ENCODE measurements at regions not wholly inside any gene's neighbourhood (a gene's known extent, or its start where the extent isn't known, plus 50 kb on each side); places are given as distances from the start of the nearest gene placed in this dataset.

DNA sequence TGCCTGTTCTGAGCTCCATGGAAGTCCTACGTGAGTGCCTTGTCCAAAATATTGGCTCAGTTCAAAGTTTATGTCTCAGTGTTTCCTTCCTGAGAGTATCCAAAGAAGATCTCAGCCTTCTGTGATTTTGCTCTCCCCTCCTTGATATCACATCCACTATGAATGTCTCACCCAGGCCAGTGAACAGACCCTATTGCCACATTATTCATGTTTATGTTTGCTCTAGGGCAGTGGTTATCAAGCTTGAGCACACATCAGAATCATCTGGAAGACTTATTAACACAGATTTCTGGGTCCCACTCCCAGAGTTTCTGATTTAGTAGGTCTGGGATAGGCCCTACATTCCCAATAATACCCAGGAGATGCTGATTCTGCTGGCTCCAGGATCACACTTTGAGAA is 145.0 kb upstream of the FGGY start:
- no peaks in the 10 kb centered on the region for H3K27me3 Mint-ChIP-seq
- peaks cover 10% of the 10 kb centered on the region for H3K4me1 Mint-ChIP-seq
- ATAC-seq (replicated peaks; ENCODE audit: extremely low read depth, poor library complexity, severe bottlenecking), result no peak
- H3K9me3 Mint-ChIP-seq, result no peaks in the 10 kb centered on the region
- no peaks in the 10 kb centered on the region for H3K36me3 Mint-ChIP-seq (ENCODE audit: insufficient read depth)
- H3K4me3 Mint-ChIP-seq, result no peak overlapping the region
- H3K27ac Mint-ChIP-seq (ENCODE audit: low read depth), result no peak overlapping the region
- no peak for DNase-seq (ENCODE audit: low spot score in 2 of 2)

DNA sequence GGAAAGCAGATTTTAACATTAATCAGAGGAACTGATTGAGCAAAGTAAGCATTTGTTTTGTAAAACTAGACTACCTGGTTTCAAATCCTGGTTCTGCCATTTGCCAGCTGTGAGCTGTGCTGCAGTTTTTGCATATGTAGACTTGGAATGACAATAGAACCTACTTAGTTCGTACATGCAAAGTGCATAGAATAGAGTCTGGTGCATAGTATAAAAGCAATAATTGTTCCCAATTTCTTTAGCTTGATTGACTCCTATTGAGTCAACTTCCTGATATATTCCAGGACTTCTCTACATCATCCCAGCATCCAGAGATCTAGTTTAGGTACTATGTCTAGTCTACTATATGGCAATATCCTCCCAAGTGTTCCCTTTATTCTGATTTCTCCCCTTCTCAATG is 144.4 kb upstream of the FGGY start:
- no peaks in the 10 kb centered on the region for H3K36me3 Mint-ChIP-seq (ENCODE audit: insufficient read depth)
- no peaks in the 10 kb centered on the region for H3K9me3 Mint-ChIP-seq
- DNase-seq (ENCODE audit: low spot score in 2 of 2) (no peak), ATAC-seq (replicated peaks; ENCODE audit: extremely low read depth, poor library complexity, severe bottlenecking) (no peak)
- H3K27me3 Mint-ChIP-seq, result no peaks in the 10 kb centered on the region
- no peak overlapping the region for H3K4me3 Mint-ChIP-seq
- no peak overlapping the region for H3K27ac Mint-ChIP-seq (ENCODE audit: low read depth)
- H3K4me1 Mint-ChIP-seq, result peaks cover 10% of the 10 kb centered on the region

DNA sequence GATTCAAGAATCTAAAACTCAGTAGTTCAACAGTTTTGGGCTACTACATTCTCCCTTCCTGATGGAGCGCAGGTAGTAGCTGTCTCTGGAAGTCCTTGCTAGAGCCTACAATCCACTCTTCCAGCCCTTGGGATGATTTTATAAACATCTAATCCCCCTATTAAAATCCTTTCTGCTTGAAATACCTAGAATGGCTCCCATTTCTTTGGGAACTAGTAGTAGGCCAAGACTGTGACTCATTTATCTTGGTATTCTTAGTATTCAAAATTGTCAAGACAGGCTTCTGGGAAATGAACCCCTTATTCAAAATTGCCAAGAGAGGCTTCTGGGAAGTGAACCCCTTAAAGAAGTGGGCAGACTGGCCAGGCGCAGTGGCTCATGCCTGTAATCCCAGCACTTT is 142.5 kb upstream of the FGGY start:
- H3K27me3 Mint-ChIP-seq, result no peaks in the 10 kb centered on the region
- peaks cover 10% of the 10 kb centered on the region for H3K4me1 Mint-ChIP-seq
- no peaks in the 10 kb centered on the region for H3K9me3 Mint-ChIP-seq
- ATAC-seq (replicated peaks; ENCODE audit: extremely low read depth, poor library complexity, severe bottlenecking), result no peak
- H3K27ac Mint-ChIP-seq (ENCODE audit: low read depth), result no peak overlapping the region
- H3K4me3 Mint-ChIP-seq, result no peak overlapping the region
- H3K36me3 Mint-ChIP-seq (ENCODE audit: insufficient read depth), result no peaks in the 10 kb centered on the region
- DNase-seq (ENCODE audit: low spot score in 2 of 2), result no peak

DNA sequence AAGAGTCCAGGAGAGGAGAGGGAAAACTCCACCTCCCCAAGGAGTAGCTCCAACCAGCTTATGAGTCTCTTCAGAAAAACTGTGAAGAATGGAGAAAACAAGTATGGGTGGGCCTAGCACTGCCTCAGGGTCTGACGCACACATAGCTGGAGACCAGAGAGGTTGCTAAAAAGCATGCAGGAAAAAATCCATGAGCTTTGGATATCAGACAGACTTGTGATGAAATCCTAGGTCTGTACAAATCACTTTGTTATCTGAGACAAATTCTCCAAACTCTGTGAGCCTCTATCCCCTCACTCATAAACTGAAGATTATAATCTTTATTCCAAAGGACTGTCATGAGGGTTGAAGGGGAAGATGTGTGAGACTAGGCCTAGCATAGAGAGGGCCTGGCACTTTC is 141.5 kb upstream of the FGGY start:
- Mint-ChIP-seq H3K27ac (ENCODE audit: low read depth) (no peak overlapping the region), H3K4me3 (no peak overlapping the region), H3K36me3 (ENCODE audit: insufficient read depth) (no peaks in the 10 kb centered on the region), H3K27me3 (no peaks in the 10 kb centered on the region), H3K4me1 (peaks cover 8% of the 10 kb centered on the region), H3K9me3 (no peaks in the 10 kb centered on the region)
- no peak for ATAC-seq (replicated peaks; ENCODE audit: extremely low read depth, poor library complexity, severe bottlenecking)
- no peak for DNase-seq (ENCODE audit: low spot score in 2 of 2)

DNA sequence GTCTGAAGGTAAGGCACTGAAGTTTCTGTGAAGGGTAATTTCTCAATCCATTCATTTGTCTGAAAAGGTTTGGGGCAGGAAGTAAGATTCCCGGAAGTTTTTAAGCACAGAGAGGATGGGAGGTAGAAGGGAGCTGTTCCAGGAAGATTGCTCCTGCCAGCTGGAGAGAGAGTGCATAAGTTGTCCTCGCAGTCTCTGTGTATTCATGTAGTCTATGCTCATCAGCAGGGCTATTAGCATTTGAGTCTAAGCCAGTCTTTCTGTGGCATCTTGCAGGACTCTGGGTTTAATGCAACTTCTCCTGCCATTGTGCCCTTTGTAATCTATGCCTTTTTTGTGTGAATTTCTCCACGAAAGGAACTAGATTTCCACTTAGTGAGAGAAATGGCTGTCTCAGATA is 140.8 kb upstream of the FGGY start:
- Mint-ChIP-seq H3K27ac (ENCODE audit: low read depth) (no peak overlapping the region), H3K36me3 (ENCODE audit: insufficient read depth) (no peaks in the 10 kb centered on the region), H3K4me1 (peaks cover under 1% of the 10 kb centered on the region), H3K4me3 (no peak overlapping the region), H3K9me3 (no peaks in the 10 kb centered on the region), H3K27me3 (no peaks in the 10 kb centered on the region)
- ATAC-seq (replicated peaks; ENCODE audit: extremely low read depth, poor library complexity, severe bottlenecking), result no peak
- no peak for DNase-seq (ENCODE audit: low spot score in 2 of 2)

DNA sequence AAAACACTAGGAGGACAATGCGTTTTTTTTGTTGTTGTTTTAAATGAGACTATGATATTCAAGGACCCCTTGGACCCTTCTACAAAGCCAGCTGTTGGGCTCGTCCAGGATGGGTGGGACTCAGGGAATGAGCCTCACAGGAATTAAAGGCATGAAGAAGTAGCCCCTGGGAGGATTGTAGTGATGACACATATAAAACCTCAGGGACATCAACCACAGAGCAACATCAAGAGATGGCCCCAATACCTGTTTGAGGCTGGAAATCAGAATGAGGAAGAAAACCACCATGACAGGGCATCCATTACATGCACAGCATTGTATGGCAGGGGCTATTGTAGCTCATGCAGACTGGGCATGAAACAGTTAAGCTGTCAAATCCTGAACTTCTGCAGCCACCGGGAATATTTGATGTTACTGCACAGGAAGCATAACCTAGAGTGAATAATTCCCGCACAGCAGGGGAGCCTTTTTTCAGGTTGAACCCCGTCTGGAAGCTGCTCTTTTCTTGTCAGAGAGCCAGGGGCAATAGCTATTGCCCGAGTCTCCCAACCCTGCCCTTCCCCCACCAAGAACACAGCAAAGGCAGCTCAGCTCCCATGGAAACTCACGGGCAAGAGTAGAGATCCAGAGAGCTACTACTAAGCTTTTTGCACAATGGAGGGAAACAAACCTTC is 140.2 kb upstream of the FGGY start:
- Mint-ChIP-seq H3K27ac (ENCODE audit: low read depth) (no peak overlapping the region), H3K4me1 (no peaks in the 10 kb centered on the region), H3K27me3 (no peaks in the 10 kb centered on the region), H3K9me3 (no peaks in the 10 kb centered on the region), H3K36me3 (ENCODE audit: insufficient read depth) (no peaks in the 10 kb centered on the region), H3K4me3 (no peak overlapping the region)
- ATAC-seq (replicated peaks; ENCODE audit: extremely low read depth, poor library complexity, severe bottlenecking) (no peak), DNase-seq (ENCODE audit: low spot score in 2 of 2) (no peak)

DNA sequence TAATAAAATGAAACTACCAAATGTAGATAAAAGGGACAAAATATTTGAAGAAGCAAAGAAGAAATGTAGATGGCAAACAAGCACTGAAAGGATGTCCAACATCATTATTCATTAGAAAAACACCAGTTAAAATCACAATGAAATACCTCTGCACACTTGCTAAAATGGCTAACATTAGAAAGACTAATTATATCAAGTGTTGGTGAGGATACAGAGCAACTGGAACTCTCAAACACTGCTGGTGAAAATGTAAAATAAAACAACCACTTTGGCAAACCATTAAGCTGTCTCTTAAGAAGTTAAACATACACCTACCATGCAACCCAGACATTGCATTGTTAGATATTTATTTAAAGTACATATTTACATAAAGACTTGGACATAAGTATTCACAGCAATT is 138.6 kb upstream of the FGGY start:
- Mint-ChIP-seq H3K4me1 (no peaks in the 10 kb centered on the region), H3K27ac (ENCODE audit: low read depth) (no peak overlapping the region), H3K27me3 (no peaks in the 10 kb centered on the region), H3K36me3 (ENCODE audit: insufficient read depth) (no peaks in the 10 kb centered on the region), H3K4me3 (no peak overlapping the region), H3K9me3 (no peaks in the 10 kb centered on the region)
- ATAC-seq (replicated peaks; ENCODE audit: extremely low read depth, poor library complexity, severe bottlenecking) (no peak), DNase-seq (ENCODE audit: low spot score in 2 of 2) (no peak)

DNA sequence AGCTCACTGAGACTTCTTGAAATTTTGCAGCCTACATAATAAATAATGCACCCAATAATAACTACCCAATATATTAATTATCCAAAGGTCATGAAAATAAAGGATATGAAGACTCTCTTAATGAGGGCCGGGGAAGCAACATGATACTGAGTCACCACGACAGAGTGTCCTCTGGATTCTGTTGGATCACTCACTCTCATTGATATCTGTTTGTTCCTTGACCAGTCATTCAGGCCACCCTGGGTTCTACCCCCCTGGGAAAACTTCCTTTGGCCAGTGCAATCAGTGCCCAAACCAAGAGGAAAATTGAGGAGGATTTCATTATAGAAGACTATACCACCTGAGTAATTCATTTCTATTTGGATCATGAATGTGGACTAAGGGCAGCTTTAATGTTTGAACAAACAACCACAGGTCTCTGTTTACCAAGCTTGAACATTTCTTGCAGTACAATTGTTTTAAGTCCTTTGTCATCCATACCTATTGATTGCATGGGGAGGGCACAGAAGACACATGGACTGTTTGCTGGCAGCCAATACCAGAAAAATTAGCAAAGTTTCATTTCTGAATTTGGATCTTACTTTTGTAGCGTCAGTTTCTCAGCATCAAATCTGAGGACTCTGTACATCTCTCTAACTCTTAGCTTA is 137.2 kb upstream of the FGGY start:
- Mint-ChIP-seq H3K4me1 (no peaks in the 10 kb centered on the region), H3K27ac (ENCODE audit: low read depth) (no peak overlapping the region), H3K27me3 (peaks cover 10% of the 10 kb centered on the region), H3K9me3 (no peaks in the 10 kb centered on the region), H3K36me3 (ENCODE audit: insufficient read depth) (no peaks in the 10 kb centered on the region), H3K4me3 (no peak overlapping the region)
- DNase-seq (ENCODE audit: low spot score in 2 of 2), result no peak
- no peak for ATAC-seq (replicated peaks; ENCODE audit: extremely low read depth, poor library complexity, severe bottlenecking)

DNA sequence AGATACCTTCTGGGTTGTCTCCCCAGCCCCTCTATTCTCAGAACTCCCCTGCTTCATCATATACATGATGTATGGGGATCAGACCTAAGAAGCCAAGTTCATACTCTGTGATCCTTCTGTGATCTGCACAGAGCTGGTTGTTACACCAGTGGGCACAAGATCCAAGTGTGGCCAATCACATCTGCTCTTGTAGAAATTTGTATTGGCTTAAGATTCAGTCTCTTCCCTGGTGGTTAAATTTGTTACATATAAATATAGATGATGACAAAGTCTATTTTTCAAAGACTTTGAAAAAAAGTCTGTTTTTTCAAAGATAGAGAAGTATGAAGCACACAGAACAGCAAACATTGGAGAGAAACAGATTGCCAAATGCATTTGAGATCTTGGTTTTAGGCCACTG is 135.8 kb upstream of the FGGY start:
- Mint-ChIP-seq H3K27me3 (peaks cover 21% of the 10 kb centered on the region), H3K36me3 (ENCODE audit: insufficient read depth) (no peaks in the 10 kb centered on the region), H3K4me3 (no peak overlapping the region), H3K9me3 (no peaks in the 10 kb centered on the region), H3K27ac (ENCODE audit: low read depth) (no peak overlapping the region), H3K4me1 (no peaks in the 10 kb centered on the region)
- ATAC-seq (replicated peaks; ENCODE audit: extremely low read depth, poor library complexity, severe bottlenecking), result no peak
- DNase-seq (ENCODE audit: low spot score in 2 of 2), result no peak

DNA sequence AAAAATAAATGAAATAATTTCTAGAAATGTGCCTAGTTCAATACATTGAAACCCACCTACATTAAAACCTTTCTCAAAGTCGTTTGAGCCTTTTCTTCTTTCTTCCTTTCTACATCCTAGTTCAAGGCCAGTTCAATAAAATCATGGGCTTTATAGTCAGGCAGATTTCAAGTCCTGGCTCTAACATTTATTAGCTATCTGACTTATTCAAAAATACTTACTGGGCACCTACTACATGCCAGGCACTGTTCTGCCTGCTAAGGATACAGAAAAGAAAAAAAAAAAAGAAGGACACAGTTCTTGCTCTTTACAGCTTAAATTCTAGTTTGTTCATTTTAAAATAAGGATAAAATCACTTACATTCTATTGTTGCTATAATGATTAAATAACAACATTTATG is 134.2 kb upstream of the FGGY start:
- Mint-ChIP-seq H3K9me3 (no peaks in the 10 kb centered on the region), H3K4me1 (no peaks in the 10 kb centered on the region), H3K36me3 (ENCODE audit: insufficient read depth) (no peaks in the 10 kb centered on the region), H3K4me3 (no peak overlapping the region), H3K27ac (ENCODE audit: low read depth) (no peak overlapping the region), H3K27me3 (peaks cover 21% of the 10 kb centered on the region)
- ATAC-seq (replicated peaks; ENCODE audit: extremely low read depth, poor library complexity, severe bottlenecking) (no peak), DNase-seq (ENCODE audit: low spot score in 2 of 2) (no peak)

DNA sequence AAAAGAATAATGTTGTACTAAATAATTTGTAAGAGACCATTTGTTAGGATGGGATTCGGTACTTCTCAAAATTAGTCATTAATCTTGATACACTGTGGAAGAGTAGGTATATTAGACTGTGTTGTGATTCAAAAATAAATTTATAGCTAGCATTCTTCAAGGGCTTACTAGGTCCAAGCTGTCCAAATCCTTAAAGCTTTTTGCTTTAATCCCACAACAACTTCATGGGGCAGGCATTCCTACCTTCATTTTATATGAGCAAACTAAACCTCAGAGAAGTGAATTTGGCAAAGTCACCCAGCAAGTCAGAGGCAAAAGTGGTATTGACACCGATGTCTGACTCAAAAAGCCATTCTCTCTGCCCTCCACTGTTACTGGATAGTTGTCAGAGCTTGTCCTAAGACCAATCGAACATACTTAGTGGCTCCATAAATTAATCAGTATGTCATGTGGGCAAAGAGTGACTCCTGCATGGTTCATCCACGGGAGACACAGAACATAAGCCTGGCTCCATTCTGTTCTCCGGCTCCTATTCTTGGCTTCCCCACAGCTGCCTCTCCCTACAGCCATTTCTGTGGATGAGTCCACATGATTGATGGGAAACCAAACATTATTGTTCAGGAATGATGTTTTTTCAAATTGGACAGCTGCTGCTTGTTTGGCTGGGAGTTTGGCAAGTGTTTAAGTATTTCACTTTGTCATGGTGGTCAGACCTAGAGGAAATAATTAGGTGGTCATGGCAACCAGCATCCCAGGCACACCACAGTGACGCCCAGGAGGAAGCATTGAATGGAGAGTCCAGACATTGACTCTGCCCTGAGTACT is 133.4 kb upstream of the FGGY start:
- Mint-ChIP-seq H3K27me3 (peaks cover 21% of the 10 kb centered on the region), H3K4me1 (no peaks in the 10 kb centered on the region), H3K4me3 (no peak overlapping the region), H3K36me3 (ENCODE audit: insufficient read depth) (no peaks in the 10 kb centered on the region), H3K27ac (ENCODE audit: low read depth) (no peak overlapping the region), H3K9me3 (no peaks in the 10 kb centered on the region)
- ATAC-seq (replicated peaks; ENCODE audit: extremely low read depth, poor library complexity, severe bottlenecking) (no peak), DNase-seq (ENCODE audit: low spot score in 2 of 2) (no peak)

DNA sequence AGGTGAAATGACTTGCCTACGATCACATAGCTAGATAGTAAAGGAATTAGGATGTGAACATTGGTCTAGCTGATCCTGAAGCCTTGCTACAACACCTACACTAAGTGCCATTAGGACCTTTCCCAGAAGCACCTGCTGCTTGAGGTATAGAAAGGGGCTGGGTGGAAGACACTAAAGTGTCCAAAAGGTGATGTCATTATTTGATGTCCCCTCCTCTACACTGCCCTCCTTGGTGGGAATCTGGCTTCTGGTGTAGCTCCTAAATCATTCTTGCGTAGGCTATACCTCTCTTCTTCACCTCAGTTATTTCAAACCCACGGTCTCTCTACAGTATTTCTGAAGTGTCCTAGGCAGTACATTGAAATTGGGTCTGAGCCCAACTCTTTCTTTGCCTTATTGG is 132.5 kb upstream of the FGGY start:
- Mint-ChIP-seq H3K27ac (ENCODE audit: low read depth) (no peak overlapping the region), H3K4me3 (no peak overlapping the region), H3K36me3 (ENCODE audit: insufficient read depth) (no peaks in the 10 kb centered on the region), H3K9me3 (no peaks in the 10 kb centered on the region), H3K4me1 (no peaks in the 10 kb centered on the region), H3K27me3 (peaks cover 21% of the 10 kb centered on the region)
- no peak for DNase-seq (ENCODE audit: low spot score in 2 of 2)
- no peak for ATAC-seq (replicated peaks; ENCODE audit: extremely low read depth, poor library complexity, severe bottlenecking)

DNA sequence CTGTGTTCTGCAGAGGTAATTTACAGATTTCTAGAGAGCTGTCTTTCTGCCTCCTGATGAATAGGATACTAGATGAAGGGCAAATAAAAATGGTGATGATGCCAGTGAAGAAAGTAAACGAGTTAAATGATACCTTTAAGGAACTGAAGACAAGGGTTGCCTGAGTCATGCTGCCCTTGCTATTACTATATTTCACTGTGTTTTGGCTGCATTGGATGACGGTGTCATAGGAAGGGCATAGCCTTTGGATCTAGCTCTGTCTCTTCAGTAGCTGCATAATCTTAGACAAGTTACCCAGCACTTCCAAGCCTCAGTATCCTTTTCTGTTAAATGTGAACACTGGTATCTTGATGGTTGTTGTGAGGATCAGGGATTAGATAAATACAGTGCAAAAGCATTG is 131.5 kb upstream of the FGGY start:
- H3K4me1 Mint-ChIP-seq, result no peaks in the 10 kb centered on the region

More for the DNA sequence above, 131.5 kb upstream of the FGGY start:
- no peak for ATAC-seq (replicated peaks; ENCODE audit: extremely low read depth, poor library complexity, severe bottlenecking)
- H3K4me3 Mint-ChIP-seq, result no peak overlapping the region
- H3K27me3 Mint-ChIP-seq, result peaks cover 21% of the 10 kb centered on the region
- H3K27ac Mint-ChIP-seq (ENCODE audit: low read depth), result no peak overlapping the region
- H3K9me3 Mint-ChIP-seq, result no peaks in the 10 kb centered on the region
- no peak for DNase-seq (ENCODE audit: low spot score in 2 of 2)
- H3K36me3 Mint-ChIP-seq (ENCODE audit: insufficient read depth), result no peaks in the 10 kb centered on the region
